ENCODE measurements at regions not wholly inside any gene's neighbourhood (a gene's known extent, or its start where the extent isn't known, plus 50 kb on each side); places are given as distances from the start of the nearest gene placed in this dataset.

DNA sequence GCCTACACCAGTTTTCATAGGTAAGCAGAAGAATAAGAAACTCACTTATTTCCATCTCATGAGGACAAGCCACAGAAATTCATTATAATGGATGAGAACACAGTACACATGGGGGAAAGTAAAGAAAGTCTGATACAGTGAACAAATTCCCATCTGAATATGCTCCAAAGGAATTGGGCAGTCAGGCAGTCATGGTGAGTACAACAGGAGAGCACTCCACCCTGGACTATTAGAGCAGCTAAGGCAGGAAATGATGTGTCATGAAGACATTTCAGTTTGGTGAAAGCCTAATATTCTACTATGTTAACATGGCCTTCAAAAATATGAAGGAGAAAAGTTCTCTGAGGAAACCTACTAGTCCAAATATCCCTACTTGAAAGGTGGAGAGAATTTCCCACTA is 92.0 kb upstream of the PRDX4 start:
- TF ChIP-seq POLR2AphosphoS5 (IDR thresholded peaks at IDR 0.05; ENCODE audit: low read depth, low read length) = no peak
- TF ChIP-seq, protein P1, sequence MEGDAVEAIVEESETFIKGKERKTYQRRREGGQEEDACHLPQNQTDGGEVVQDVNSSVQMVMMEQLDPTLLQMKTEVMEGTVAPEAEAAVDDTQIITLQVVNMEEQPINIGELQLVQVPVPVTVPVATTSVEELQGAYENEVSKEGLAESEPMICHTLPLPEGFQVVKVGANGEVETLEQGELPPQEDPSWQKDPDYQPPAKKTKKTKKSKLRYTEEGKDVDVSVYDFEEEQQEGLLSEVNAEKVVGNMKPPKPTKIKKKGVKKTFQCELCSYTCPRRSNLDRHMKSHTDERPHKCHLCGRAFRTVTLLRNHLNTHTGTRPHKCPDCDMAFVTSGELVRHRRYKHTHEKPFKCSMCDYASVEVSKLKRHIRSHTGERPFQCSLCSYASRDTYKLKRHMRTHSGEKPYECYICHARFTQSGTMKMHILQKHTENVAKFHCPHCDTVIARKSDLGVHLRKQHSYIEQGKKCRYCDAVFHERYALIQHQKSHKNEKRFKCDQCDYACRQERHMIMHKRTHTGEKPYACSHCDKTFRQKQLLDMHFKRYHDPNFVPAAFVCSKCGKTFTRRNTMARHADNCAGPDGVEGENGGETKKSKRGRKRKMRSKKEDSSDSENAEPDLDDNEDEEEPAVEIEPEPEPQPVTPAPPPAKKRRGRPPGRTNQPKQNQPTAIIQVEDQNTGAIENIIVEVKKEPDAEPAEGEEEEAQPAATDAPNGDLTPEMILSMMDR (IDR thresholded peaks at IDR 0.05) = no peak
- no peak for TF ChIP-seq SIN3A (IDR thresholded peaks at IDR 0.05; ENCODE audit: borderline replicate concordance, insufficient read depth, low read depth, low read length)
